HCT116 (cell line): ENCODE measurements at regions not wholly inside any gene's neighbourhood (a gene's known extent, or its start where the extent isn't known, plus 50 kb on each side); places are given as distances from the start of the nearest gene placed in this dataset.

Experiments used
- ATAC-seq: fragments of 200-7000 bp; cut with Tn5 transposase; 2 replicates; pipeline ENCODE4 v1.9.1; 2020; ENCODE audit warnings: mild to moderate bottlenecking, moderate library complexity
- BruUV-seq: library from RNA; stranded (reverse); fragments of 400-500 nt; replicated peaks from 2 replicates; lab custom pipeline; 2021; lab: Mats Ljungman, UMichigan
- CTCF ChIA-PET: fragments of 300-600 bp; sonication (Branson Sonifier 250); formaldehyde crosslinking; loops from one replicate; lab custom pipeline; 2021; ENCODE audit warnings: antibody characterized with exemption; lab: Charles Lee
- POLR2A ChIA-PET: fragments of 300-600, 350-600 bp; sonication (Branson Sonifier 250); formaldehyde crosslinking; loops from one replicate; lab custom pipeline; 2021; ENCODE audit warnings: antibody characterized with exemption; lab: Charles Lee
- RAD21 ChIA-PET, 2 experiments: fragments of 300-600 bp; sonication (Branson Sonifier 250); formaldehyde crosslinking; loops; one replicate each; lab custom pipeline; 2023; ENCODE audit warnings: low total read pairs in 2 of 2; ENCODE audit not compliant: uncharacterized antibody in 2 of 2, unreplicated experiment in 2 of 2, low non-redundant PET in 1 of 2; lab: Charles Lee
- DNase-seq: peaks from one replicate; pipeline ENCODE4 v3.0.0-alpha.2; 2010; ENCODE audit warnings: low read depth, low spot score
- H2AFZ ChIP-seq: fragments of 200-600 bp; shearing (Covaris generic), sonication (generic); 2 replicates; pipeline ENCODE4 v1.6.1; 2017; ENCODE audit warnings: low read depth, mixed run types, mixed read lengths, antibody characterized with exemption, low read length; ENCODE audit not compliant: poor library complexity, severe bottlenecking
- H3K27ac ChIP-seq: 2 replicates; pipeline ENCODE4 v1.5.1; 2012; ENCODE audit warnings: low read depth, low read length
- H3K27me3 ChIP-seq: fragments of 200-600 bp; sonication (generic); 2 replicates; pipeline ENCODE4 v1.6.1; 2016; ENCODE audit warnings: mixed run types, low read length, mixed read lengths; ENCODE audit not compliant: insufficient read depth
- H3K36me3 ChIP-seq, 2 experiments: fragments of 200-500 bp in 1 of 2; fragments of 200-600 bp in 1 of 2; sonication (Bioruptor generic) in 1 of 2; sonication (generic) in 1 of 2; 2 replicates each; pipeline versions ENCODE4 v1.5.1 to v1.6.1; 2014 to 2016; ENCODE audit warnings: low read length in 2 of 2, inconsistent platforms in 1 of 2, mixed read lengths in 1 of 2, mixed run types in 1 of 2; ENCODE audit not compliant: insufficient read depth in 2 of 2, control insufficient read depth in 1 of 2
- H3K4me1 ChIP-seq, 2 experiments: fragments of 200-600 bp in 1 of 2; sonication (generic) in 1 of 2; 2 replicates each; pipeline versions ENCODE4 v1.5.1 to v1.6.1; 2012 to 2017; ENCODE audit warnings: low read length in 2 of 2, inconsistent platforms in 1 of 2, mild to moderate bottlenecking in 1 of 2, mixed read lengths in 1 of 2, mixed run types in 1 of 2, moderate library complexity in 1 of 2; ENCODE audit not compliant: insufficient read depth in 2 of 2, control insufficient read depth in 1 of 2
- H3K4me2 ChIP-seq: fragments of 200-600 bp; sonication (generic); 2 replicates; pipeline ENCODE4 v1.6.1; 2017; ENCODE audit warnings: mixed run types, low read length, mixed read lengths
- H3K4me3 ChIP-seq, 2 experiments: fragments of 200-600 bp in 1 of 2; sonication (generic) in 1 of 2; replicated peaks in 1 of 2; 2 replicates each; pipeline ENCODE4 v1.5.1; 2011 to 2016; ENCODE audit warnings: low read length in 2 of 2, control low read depth in 1 of 2, low read depth in 1 of 2, mild to moderate bottlenecking in 1 of 2, mixed read lengths in 1 of 2, mixed run types in 1 of 2
- H3K79me2 ChIP-seq: fragments of 200-600 bp; sonication (generic); 2 replicates; pipeline ENCODE4 v1.6.1; 2017; ENCODE audit warnings: mild to moderate bottlenecking, mixed run types, low read length, moderate library complexity, mixed read lengths; ENCODE audit not compliant: insufficient read depth
- H3K9ac ChIP-seq: fragments of 200-600 bp; sonication (generic); 2 replicates; pipeline ENCODE4 v1.6.1; 2016; ENCODE audit warnings: low read length, mixed read lengths
- H3K9me2 ChIP-seq: fragments of 200-600 bp; sonication (generic), shearing (Covaris generic); 2 replicates; pipeline ENCODE4 v1.6.1; 2017; ENCODE audit warnings: mixed run types, mild to moderate bottlenecking, moderate library complexity; ENCODE audit not compliant: insufficient read depth
- H3K9me3 ChIP-seq, 2 experiments: fragments of 200-500 bp in 1 of 2; fragments of 200-600 bp in 1 of 2; sonication (Bioruptor generic) in 1 of 2; sonication (generic) in 1 of 2; 2 replicates each; pipeline ENCODE4 v1.6.1; 2014 to 2017; ENCODE audit warnings: low read length in 2 of 2, mixed read lengths in 2 of 2, inconsistent platforms in 1 of 2, low read depth in 1 of 2, mild to moderate bottlenecking in 1 of 2, mixed run types in 1 of 2, moderate library complexity in 1 of 2; ENCODE audit not compliant: control insufficient read depth in 1 of 2, insufficient read depth in 1 of 2
- H4K20me1 ChIP-seq: fragments of 200-600 bp; sonication (generic), shearing (Covaris generic); 2 replicates; pipeline ENCODE4 v1.6.1; 2017; ENCODE audit warnings: mixed run types, mild to moderate bottlenecking, moderate library complexity; ENCODE audit not compliant: insufficient read depth
- CBX3 ChIP-seq: IDR thresholded peaks from 2 replicates; pipeline ENCODE4 v1.6.1; 2012; ENCODE audit warnings: low read depth
- ELF1 ChIP-seq: IDR thresholded peaks from 2 replicates; pipeline ENCODE4 v1.6.1; 2012; ENCODE audit warnings: low read depth, borderline replicate concordance
- EZH2 ChIP-seq: fragments of 200-600 bp; sonication (generic); IDR thresholded peaks from 2 replicates; pipeline ENCODE4 v1.6.1; 2017; ENCODE audit warnings: antibody characterized with exemption, mixed run types
- EZH2phosphoT487 ChIP-seq: fragments of 200-600 bp; IDR thresholded peaks from 2 replicates; pipeline ENCODE4 v1.6.1; 2018; ENCODE audit warnings: antibody characterized with exemption, borderline replicate concordance
- FOSL1 ChIP-seq: IDR thresholded peaks from 2 replicates; pipeline ENCODE4 v1.6.1; 2012; ENCODE audit warnings: low read depth
- POLR2A ChIP-seq: IDR thresholded peaks from 2 replicates; pipeline ENCODE4 v1.7.0; 2011; ENCODE audit warnings: borderline replicate concordance; ENCODE audit not compliant: insufficient read depth, insufficient read length; ENCODE audit errors: extremely low read depth
- POLR2AphosphoS5 ChIP-seq: IDR thresholded peaks from 2 replicates; pipeline ENCODE4 v1.6.1; 2011; ENCODE audit warnings: mild to moderate bottlenecking, low read depth, low read length, moderate library complexity
- RAD21 ChIP-seq: IDR thresholded peaks from 2 replicates; pipeline ENCODE4 v1.6.1; 2012; ENCODE audit warnings: low read depth, mild to moderate bottlenecking
- SIN3A ChIP-seq: IDR thresholded peaks from 2 replicates; pipeline ENCODE4 v1.6.1; 2012; ENCODE audit warnings: low read depth
- SP1 ChIP-seq: IDR thresholded peaks from 2 replicates; pipeline ENCODE4 v1.6.1; 2012; ENCODE audit warnings: low read depth
- SRF ChIP-seq: IDR thresholded peaks from 2 replicates; pipeline ENCODE4 v1.6.1; 2012; ENCODE audit warnings: low read depth
- TCF7L2 ChIP-seq: IDR thresholded peaks from 2 replicates; pipeline ENCODE4 v1.7.0; 2011; ENCODE audit warnings: borderline replicate concordance, inconsistent platforms; ENCODE audit not compliant: insufficient read depth, insufficient read length; ENCODE audit errors: extremely low read depth
- YY1 ChIP-seq: IDR thresholded peaks from 2 replicates; pipeline ENCODE4 v1.6.1; 2011; ENCODE audit warnings: low read length, low read depth, moderate library complexity, mild to moderate bottlenecking; ENCODE audit not compliant: insufficient replicate concordance; ENCODE audit errors: extremely low read depth
- ZNF274 ChIP-seq: fragments of 200-500 bp; sonication (Bioruptor generic); IDR thresholded peaks from 2 replicates; pipeline ENCODE4 v1.6.1; 2014; ENCODE audit warnings: mild to moderate bottlenecking, low read depth, low read length, inconsistent platforms
- intact Hi-C: fragments of 100-400 bp; cut with micrococcal nuclease; formaldehyde crosslinking; loops from 2 replicates; pipeline ENCODE4 v1.10.0; 2022
- TF ChIP-seq, protein P1 (sequence below): IDR thresholded peaks from 2 replicates; pipeline ENCODE4 v1.6.1; 2012; ENCODE audit warnings: low read depth
- TF ChIP-seq, protein P2 (sequence below): IDR thresholded peaks from 2 replicates; pipeline ENCODE4 v1.6.1; 2011; ENCODE audit warnings: mild to moderate bottlenecking, low read length, moderate library complexity; ENCODE audit not compliant: insufficient replicate concordance; ENCODE audit errors: extremely low read depth
- TF ChIP-seq, protein P3 (sequence below): IDR thresholded peaks from 2 replicates; pipeline ENCODE4 v1.6.1; 2012
- TF ChIP-seq, protein P4 (sequence below), 3 experiments: fragments of 200-600 bp in 1 of 3; sonication (generic) in 1 of 3; IDR thresholded peaks in 2 of 3; conservative IDR thresholded peaks in 1 of 3; 2 replicates each; pipeline ENCODE4 v1.5.1; 2012 to 2017; ENCODE audit warnings: low read depth in 2 of 3, low read length in 2 of 3, antibody characterized with exemption in 1 of 3, borderline replicate concordance in 1 of 3, control low read depth in 1 of 3, mild to moderate bottlenecking in 1 of 3, mixed read lengths in 1 of 3, mixed run types in 1 of 3, moderate library complexity in 1 of 3; ENCODE audit not compliant: insufficient read depth in 1 of 3

DNA sequence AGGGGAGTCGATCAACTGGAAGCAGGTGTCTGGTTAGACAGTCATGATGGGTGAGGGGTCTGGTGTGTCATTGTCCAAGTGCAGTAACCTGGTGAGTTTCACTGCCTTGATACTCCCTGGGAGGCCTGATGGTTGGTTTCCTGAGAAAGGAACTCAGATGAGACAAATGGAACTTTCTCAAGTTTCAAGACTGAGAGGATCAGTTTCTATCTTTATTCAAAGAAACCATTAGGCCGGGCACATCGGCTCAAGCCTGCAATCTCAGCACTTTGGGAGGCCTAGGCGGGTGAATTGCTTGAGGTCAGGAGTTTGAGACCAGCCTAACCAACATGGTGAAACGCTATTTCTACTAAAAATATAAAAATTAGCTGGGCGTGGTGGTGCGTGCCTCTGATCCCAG, 776.1 kb downstream of the AACS start:
- Histone ChIP-seq H3K9me3 (peaks cover 7 to 15% of the 10 kb centered on the region in 2 experiments; a peak in 2 of 4 replicates), H3K4me2 (no peak overlapping the region), H3K4me3 (no peak overlapping the region), H3K9ac (no peak overlapping the region), H3K36me3 (no peaks in the 10 kb centered on the region), H4K20me1 (no peaks in the 10 kb centered on the region), H2AFZ (no peak overlapping the region), H3K27ac (no peak overlapping the region), H3K79me2 (no peaks in the 10 kb centered on the region), H3K9me2 (no peaks in the 10 kb centered on the region), H3K4me1 (no peaks in the 10 kb centered on the region), H3K27me3 (no peaks in the 10 kb centered on the region)
- intact Hi-C loops: no loop called here
- TF ChIP-seq YY1 (no peak), RAD21 (no peak), CBX3 (no peak), POLR2AphosphoS5 (no peak), POLR2A (no peak), TCF7L2 (no peak), ELF1 (no peak), SRF (no peak), ZNF274 (no peak), FOSL1 (no peak), SP1 (no peak), SIN3A (no peak), EZH2 (no peak), EZH2phosphoT487 (no peak)
- TF ChIP-seq, protein P1, sequence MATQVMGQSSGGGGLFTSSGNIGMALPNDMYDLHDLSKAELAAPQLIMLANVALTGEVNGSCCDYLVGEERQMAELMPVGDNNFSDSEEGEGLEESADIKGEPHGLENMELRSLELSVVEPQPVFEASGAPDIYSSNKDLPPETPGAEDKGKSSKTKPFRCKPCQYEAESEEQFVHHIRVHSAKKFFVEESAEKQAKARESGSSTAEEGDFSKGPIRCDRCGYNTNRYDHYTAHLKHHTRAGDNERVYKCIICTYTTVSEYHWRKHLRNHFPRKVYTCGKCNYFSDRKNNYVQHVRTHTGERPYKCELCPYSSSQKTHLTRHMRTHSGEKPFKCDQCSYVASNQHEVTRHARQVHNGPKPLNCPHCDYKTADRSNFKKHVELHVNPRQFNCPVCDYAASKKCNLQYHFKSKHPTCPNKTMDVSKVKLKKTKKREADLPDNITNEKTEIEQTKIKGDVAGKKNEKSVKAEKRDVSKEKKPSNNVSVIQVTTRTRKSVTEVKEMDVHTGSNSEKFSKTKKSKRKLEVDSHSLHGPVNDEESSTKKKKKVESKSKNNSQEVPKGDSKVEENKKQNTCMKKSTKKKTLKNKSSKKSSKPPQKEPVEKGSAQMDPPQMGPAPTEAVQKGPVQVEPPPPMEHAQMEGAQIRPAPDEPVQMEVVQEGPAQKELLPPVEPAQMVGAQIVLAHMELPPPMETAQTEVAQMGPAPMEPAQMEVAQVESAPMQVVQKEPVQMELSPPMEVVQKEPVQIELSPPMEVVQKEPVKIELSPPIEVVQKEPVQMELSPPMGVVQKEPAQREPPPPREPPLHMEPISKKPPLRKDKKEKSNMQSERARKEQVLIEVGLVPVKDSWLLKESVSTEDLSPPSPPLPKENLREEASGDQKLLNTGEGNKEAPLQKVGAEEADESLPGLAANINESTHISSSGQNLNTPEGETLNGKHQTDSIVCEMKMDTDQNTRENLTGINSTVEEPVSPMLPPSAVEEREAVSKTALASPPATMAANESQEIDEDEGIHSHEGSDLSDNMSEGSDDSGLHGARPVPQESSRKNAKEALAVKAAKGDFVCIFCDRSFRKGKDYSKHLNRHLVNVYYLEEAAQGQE: no peak
- TF ChIP-seq, protein P2, sequence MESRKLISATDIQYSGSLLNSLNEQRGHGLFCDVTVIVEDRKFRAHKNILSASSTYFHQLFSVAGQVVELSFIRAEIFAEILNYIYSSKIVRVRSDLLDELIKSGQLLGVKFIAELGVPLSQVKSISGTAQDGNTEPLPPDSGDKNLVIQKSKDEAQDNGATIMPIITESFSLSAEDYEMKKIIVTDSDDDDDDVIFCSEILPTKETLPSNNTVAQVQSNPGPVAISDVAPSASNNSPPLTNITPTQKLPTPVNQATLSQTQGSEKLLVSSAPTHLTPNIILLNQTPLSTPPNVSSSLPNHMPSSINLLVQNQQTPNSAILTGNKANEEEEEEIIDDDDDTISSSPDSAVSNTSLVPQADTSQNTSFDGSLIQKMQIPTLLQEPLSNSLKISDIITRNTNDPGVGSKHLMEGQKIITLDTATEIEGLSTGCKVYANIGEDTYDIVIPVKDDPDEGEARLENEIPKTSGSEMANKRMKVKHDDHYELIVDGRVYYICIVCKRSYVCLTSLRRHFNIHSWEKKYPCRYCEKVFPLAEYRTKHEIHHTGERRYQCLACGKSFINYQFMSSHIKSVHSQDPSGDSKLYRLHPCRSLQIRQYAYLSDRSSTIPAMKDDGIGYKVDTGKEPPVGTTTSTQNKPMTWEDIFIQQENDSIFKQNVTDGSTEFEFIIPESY: no peak
- TF ChIP-seq, protein P3, sequence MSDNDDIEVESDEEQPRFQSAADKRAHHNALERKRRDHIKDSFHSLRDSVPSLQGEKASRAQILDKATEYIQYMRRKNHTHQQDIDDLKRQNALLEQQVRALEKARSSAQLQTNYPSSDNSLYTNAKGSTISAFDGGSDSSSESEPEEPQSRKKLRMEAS: no peak
- TF ChIP-seq, protein P4, sequence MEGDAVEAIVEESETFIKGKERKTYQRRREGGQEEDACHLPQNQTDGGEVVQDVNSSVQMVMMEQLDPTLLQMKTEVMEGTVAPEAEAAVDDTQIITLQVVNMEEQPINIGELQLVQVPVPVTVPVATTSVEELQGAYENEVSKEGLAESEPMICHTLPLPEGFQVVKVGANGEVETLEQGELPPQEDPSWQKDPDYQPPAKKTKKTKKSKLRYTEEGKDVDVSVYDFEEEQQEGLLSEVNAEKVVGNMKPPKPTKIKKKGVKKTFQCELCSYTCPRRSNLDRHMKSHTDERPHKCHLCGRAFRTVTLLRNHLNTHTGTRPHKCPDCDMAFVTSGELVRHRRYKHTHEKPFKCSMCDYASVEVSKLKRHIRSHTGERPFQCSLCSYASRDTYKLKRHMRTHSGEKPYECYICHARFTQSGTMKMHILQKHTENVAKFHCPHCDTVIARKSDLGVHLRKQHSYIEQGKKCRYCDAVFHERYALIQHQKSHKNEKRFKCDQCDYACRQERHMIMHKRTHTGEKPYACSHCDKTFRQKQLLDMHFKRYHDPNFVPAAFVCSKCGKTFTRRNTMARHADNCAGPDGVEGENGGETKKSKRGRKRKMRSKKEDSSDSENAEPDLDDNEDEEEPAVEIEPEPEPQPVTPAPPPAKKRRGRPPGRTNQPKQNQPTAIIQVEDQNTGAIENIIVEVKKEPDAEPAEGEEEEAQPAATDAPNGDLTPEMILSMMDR (IDR thresholded peaks at IDR 0.05 in 2 of 3, conservative IDR thresholded peaks at IDR 0.05 in 1 of 3; ENCODE audit: borderline replicate concordance in 1 of 3, insufficient read depth in 1 of 3, low read depth in 2 of 3, low read length in 2 of 3): no peak
- POLR2A ChIA-PET: no interaction called here
- CTCF ChIA-PET: no interaction called here
- BruUV-seq: no TSS peak
- RAD21 ChIA-PET: no interaction called here
- DNase-seq: no peak
- ATAC-seq: no peak
